Neural progenitor cell (in vitro differentiated cells): ENCODE measurements at regions not wholly inside any gene's neighbourhood (a gene's known extent, or its start where the extent isn't known, plus 50 kb on each side); places are given as distances from the start of the nearest gene placed in this dataset.

Source experiments
- DNase-seq: peaks from one replicate; pipeline ENCODE4 v3.0.0-alpha.2; 2016; ENCODE audit warnings: low spot score
- H2AFZ ChIP-seq: fragments of 200-600 bp; sonication (generic); replicated peaks from 2 replicates; pipeline ENCODE4 v1.6.1; 2016; ENCODE audit warnings: antibody characterized with exemption
- H3F3A ChIP-seq: fragments of 200-600 bp; sonication (generic); 2 replicates; pipeline ENCODE4 v1.6.1; 2016; ENCODE audit warnings: antibody characterized with exemption, low read depth
- H3K27ac ChIP-seq: fragments of 200-600 bp; sonication (generic); 2 replicates; pipeline ENCODE4 v1.5.1; 2016; ENCODE audit warnings: mild to moderate bottlenecking
- H3K27me3 ChIP-seq: fragments of 200-600 bp; sonication (generic); 2 replicates; pipeline ENCODE4 v1.6.1; 2016; ENCODE audit warnings: mild to moderate bottlenecking, moderate library complexity
- H3K36me3 ChIP-seq: fragments of 200-600 bp; sonication (generic); 2 replicates; pipeline ENCODE4 v1.5.1; 2016
- H3K4me1 ChIP-seq: fragments of 200-600 bp; sonication (generic); 2 replicates; pipeline ENCODE4 v1.6.1; 2016; ENCODE audit warnings: mixed run types
- H3K4me2 ChIP-seq: fragments of 200-600 bp; sonication (generic); 2 replicates; pipeline ENCODE4 v1.6.1; 2016
- H3K4me3 ChIP-seq: fragments of 200-600 bp; sonication (generic); 2 replicates; pipeline ENCODE4 v1.5.1; 2016
- H3K79me2 ChIP-seq: fragments of 200-600 bp; sonication (generic); 2 replicates; pipeline ENCODE4 v1.6.1; 2016; ENCODE audit warnings: low read depth
- H3K9ac ChIP-seq: fragments of 200-600 bp; sonication (generic); 2 replicates; pipeline ENCODE4 v1.6.1; 2016
- H3K9me3 ChIP-seq: fragments of 200-600 bp; sonication (generic); 2 replicates; pipeline ENCODE4 v1.5.1; 2016; ENCODE audit warnings: low read depth
- H4K20me1 ChIP-seq: fragments of 200-600 bp; sonication (generic); 2 replicates; pipeline ENCODE4 v1.6.1; 2016; ENCODE audit warnings: low read depth
- H3K27ac Mint-ChIP-seq: 3 replicates; pipeline ENCODE4 v1.8.0; 2021; ENCODE audit warnings: mixed read lengths
- H3K27me3 Mint-ChIP-seq: 2 replicates; pipeline ENCODE4 v1.8.0; 2022; ENCODE audit warnings: low read depth, mild to moderate bottlenecking, inconsistent platforms, moderate library complexity, mixed read lengths; ENCODE audit not compliant: insufficient read depth
- H3K36me3 Mint-ChIP-seq: 3 replicates; pipeline ENCODE4 v1.8.0; 2021; ENCODE audit warnings: mixed read lengths
- H3K4me1 Mint-ChIP-seq: 3 replicates; pipeline ENCODE4 v1.8.0; 2021; ENCODE audit warnings: mixed read lengths
- H3K4me3 Mint-ChIP-seq: 3 replicates; pipeline ENCODE4 v1.8.0; 2021; ENCODE audit warnings: mild to moderate bottlenecking, moderate library complexity, mixed read lengths
- H3K9me3 Mint-ChIP-seq: 3 replicates; pipeline ENCODE4 v1.8.0; 2020; ENCODE audit warnings: mixed read lengths
- CTCF ChIP-seq: fragments of 200-600 bp; sonication (generic); IDR thresholded peaks from 2 replicates; pipeline ENCODE4 v1.5.1; 2017; ENCODE audit warnings: antibody characterized with exemption, mild to moderate bottlenecking
- EZH2 ChIP-seq: fragments of 200-600 bp; sonication (generic); IDR thresholded peaks from 2 replicates; pipeline ENCODE4 v1.6.1; 2017; ENCODE audit warnings: antibody characterized with exemption, mild to moderate bottlenecking, moderate library complexity
- EZH2phosphoT487 ChIP-seq: fragments of 200-600 bp; sonication (generic); IDR thresholded peaks from 2 replicates; pipeline ENCODE4 v1.6.1; 2017; ENCODE audit warnings: antibody characterized with exemption

GRCh38 chr14:84926656-84927055 is 603.3 kb upstream of the FLRT2 start:
- no peaks in the 10 kb centered on the region for H3K36me3 ChIP-seq
- Mint-ChIP-seq H3K27me3 (no peaks in the 10 kb centered on the region), H3K4me1 (peaks cover 4% of the 10 kb centered on the region), H3K9me3 (no peaks in the 10 kb centered on the region), H3K36me3 (no peaks in the 10 kb centered on the region), H3K4me3 (no peak overlapping the region), H3K27ac (no peak overlapping the region)
- H3K79me2 ChIP-seq, result no peaks in the 10 kb centered on the region
- H2AFZ ChIP-seq, result no peak overlapping the region
- no peaks in the 10 kb centered on the region for H3K9me3 ChIP-seq
- no peaks in the 10 kb centered on the region for H3F3A ChIP-seq
- no peaks in the 10 kb centered on the region for H3K4me1 ChIP-seq
- no peak overlapping the region for H3K27ac ChIP-seq
- H3K27me3 ChIP-seq, result no peaks in the 10 kb centered on the region
- no peak for TF ChIP-seq EZH2phosphoT487
- TF ChIP-seq CTCF, result no peak
- no peak for TF ChIP-seq EZH2
- no peak overlapping the region for H3K9ac ChIP-seq
- no peak overlapping the region for H3K4me3 ChIP-seq
- no peak for DNase-seq
- no peaks in the 10 kb centered on the region for H4K20me1 ChIP-seq
- H3K4me2 ChIP-seq, result no peak overlapping the region

- no peak for DNase-seq
- Mint-ChIP-seq H3K27ac (peak overlapping the region; percentile 77), H3K4me3 (no peak overlapping the region), H3K9me3 (no peaks in the 10 kb centered on the region), H3K36me3 (no peaks in the 10 kb centered on the region), H3K4me1 (peaks cover 4% of the 10 kb centered on the region), H3K27me3 (no peaks in the 10 kb centered on the region)
- H3F3A ChIP-seq, result no peaks in the 10 kb centered on the region
- no peaks in the 10 kb centered on the region for H3K36me3 ChIP-seq
- no peak for TF ChIP-seq EZH2
- TF ChIP-seq EZH2phosphoT487, result no peak
- no peak for TF ChIP-seq CTCF
- H3K4me3 ChIP-seq, result no peak overlapping the region
- H4K20me1 ChIP-seq, result no peaks in the 10 kb centered on the region
- no peaks in the 10 kb centered on the region for H3K79me2 ChIP-seq
- H3K27me3 ChIP-seq, result no peaks in the 10 kb centered on the region
- H3K4me1 ChIP-seq, result no peaks in the 10 kb centered on the region
- H3K4me2 ChIP-seq, result no peak overlapping the region
- H3K27ac ChIP-seq, result no peak overlapping the region
- H3K9ac ChIP-seq, result no peak overlapping the region
- H2AFZ ChIP-seq, result no peak overlapping the region
- no peaks in the 10 kb centered on the region for H3K9me3 ChIP-seq
Observed at GRCh38 chr14:84927096-84927827, 602.7 kb upstream of the FLRT2 start.

GRCh38 chr14:84929086-84929485 is 600.9 kb upstream of the FLRT2 start:
- Histone ChIP-seq H2AFZ (no peak overlapping the region), H3K79me2 (no peaks in the 10 kb centered on the region), H3K9me3 (no peaks in the 10 kb centered on the region), H3K9ac (no peak overlapping the region), H3K27ac (no peak overlapping the region), H4K20me1 (no peaks in the 10 kb centered on the region), H3F3A (no peaks in the 10 kb centered on the region), H3K36me3 (no peaks in the 10 kb centered on the region), H3K4me2 (no peak overlapping the region), H3K4me1 (no peaks in the 10 kb centered on the region), H3K27me3 (no peaks in the 10 kb centered on the region), H3K4me3 (no peak overlapping the region)
- Mint-ChIP-seq H3K4me1 (peaks cover 4% of the 10 kb centered on the region), H3K27ac (no peak overlapping the region), H3K4me3 (no peak overlapping the region), H3K27me3 (no peaks in the 10 kb centered on the region), H3K9me3 (peaks cover 1% of the 10 kb centered on the region), H3K36me3 (no peaks in the 10 kb centered on the region)
- no peak for DNase-seq
- TF ChIP-seq EZH2 (no peak), EZH2phosphoT487 (no peak), CTCF (no peak)
